HG02943 (cell line): ENCODE measurements at regions not wholly inside any gene's neighbourhood (a gene's known extent, or its start where the extent isn't known, plus 50 kb on each side); places are given as distances from the start of the nearest gene placed in this dataset.

ENCODE experiments used
- ATAC-seq: cut with Tn5 transposase; IDR thresholded peaks from one replicate; pipeline ENCODE4 v1.9.1; 2021; ENCODE audit warnings: mild to moderate bottlenecking, low read depth, moderate library complexity; ENCODE audit not compliant: unreplicated experiment

DNA sequence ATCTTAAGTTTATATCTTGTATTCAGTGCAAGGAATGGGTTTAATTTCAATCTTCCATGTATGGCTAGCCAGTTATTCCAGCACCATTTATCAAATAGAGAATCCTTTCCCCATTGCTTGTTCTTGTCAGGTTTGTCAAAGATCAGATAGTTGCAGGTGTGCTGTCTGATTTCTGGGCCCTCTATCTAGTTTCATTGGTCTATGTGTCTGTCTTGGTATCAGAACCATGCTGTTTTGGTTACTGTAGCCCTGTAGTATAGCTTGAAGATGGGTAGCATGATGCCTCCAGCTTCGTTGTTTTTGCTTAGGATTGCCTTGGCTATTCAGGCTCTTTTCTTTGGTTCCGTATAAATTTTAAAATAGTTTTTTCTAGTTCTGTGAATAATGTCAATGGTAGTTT lies 200.0 kb downstream of the MANEA start:
- no peak for ATAC-seq

- no peak for ATAC-seq
Measured at GRCh38 chr6:95780037-95780436, 202.7 kb downstream of the MANEA start.

DNA sequence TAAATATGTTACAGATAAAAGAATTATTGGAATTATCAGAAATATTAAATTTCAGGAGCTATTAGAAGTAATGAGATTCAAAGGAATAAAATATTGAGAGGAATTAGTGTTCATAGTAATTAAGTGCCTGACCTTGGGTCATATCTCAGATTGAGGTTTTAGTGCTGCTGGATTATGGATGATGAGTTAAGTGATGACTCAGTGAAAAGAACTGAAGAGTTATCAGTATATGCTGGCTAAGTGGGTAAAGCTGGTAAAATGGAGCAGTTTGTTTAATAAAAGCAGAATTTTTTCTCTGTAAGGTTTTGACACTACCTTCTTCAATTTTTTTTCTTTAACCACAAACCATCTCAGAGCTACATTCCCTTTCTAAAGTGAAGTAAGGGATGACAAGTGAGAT lies 206.7 kb downstream of the MANEA start:
- no peak for ATAC-seq

GRCh38 chr6:95784869-95785268 lies 207.5 kb downstream of the MANEA start:
- no peak for ATAC-seq

DNA sequence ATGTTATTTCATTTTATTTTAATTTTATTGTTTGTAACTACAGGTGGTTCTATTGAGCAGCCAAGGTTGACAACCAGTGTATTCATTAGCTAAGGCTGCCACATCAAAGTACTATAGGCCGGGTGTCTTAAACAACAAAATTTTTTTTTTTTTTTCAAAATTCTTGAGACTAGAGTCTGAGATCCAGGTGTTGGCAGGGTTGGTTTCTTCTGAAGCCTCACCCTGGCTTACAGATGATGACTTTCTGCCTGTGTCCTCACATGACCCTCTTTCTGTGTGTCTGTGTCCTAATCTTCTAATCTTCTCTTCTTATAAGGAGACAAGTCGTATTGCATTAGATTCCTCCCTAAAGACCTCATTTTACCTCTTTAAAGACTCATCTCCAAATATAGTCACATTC lies 208.4 kb downstream of the MANEA start:
- peak; percentile 55 for ATAC-seq

- ATAC-seq, result no peak
Measured at GRCh38 chr6:95786802-95787201, 209.5 kb downstream of the MANEA start.

GRCh38 chr6:95790787-95791186 lies 213.5 kb downstream of the MANEA start:
- no peak for ATAC-seq

- ATAC-seq, result no peak
Measured at GRCh38 chr6:95794749-95795148, 217.4 kb downstream of the MANEA start.

DNA sequence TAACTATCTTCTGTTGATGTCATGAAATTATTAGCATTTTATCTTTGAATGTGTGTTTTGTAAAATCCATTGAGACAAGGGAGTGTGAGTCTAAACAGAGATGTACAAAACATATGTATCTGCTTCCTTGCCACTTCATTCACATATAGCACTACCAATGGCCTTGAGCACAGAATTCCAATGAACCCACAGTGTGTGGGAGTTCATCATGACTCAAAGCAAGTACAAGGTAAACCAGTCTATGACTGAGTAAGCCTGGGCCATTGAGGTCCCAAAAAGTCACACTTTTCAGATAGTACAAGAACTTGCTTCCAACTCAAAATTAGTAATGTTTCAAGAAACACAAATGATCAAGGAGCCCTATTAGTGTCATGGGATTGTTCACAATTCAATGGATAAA lies 218.6 kb downstream of the MANEA start:
- no peak for ATAC-seq

GRCh38 chr6:95797054-95797453 lies 218.7 kb upstream of the FUT9 start:
- ATAC-seq, result no peak

DNA sequence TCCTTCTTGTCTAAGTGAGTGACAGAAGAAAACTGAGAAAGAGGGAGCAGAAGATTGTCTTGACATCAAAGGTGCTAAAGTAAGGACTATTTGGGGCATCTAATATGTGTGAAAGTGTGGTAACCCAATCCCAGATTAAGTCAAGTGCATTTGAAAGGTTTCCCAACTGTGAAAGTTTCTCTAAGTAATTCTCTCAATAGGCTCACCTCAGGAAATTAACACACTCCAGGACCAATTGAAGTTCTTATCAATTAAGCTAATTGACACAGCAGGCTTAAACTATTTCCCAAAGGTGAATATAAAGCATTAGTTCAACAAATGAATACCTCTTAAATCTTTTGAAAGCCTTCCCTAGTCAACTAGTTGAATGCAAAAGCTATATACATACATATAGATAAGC lies 212.8 kb upstream of the FUT9 start:
- no peak for ATAC-seq

DNA sequence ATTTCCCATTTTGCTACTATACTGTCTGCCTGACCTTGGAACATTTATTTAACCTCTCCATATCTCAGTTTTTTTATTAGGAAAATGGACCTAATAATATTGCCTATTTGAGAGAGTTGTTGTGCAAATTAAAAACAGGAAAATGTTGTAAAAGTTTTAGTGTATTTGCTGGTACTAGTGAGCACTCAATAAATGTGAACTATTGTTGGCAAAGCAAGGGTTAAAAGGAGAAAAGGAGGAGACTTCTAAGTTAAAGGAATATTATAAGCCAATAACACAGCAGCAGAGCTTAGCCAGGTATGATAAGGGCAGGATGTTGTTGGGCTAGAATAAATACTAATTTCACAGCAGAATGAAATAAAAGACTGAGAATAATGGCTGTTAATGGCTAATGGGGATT lies 211.9 kb upstream of the FUT9 start:
- no peak for ATAC-seq

- no peak for ATAC-seq
Measured at GRCh38 chr6:95804847-95805541, 210.8 kb upstream of the FUT9 start.

DNA sequence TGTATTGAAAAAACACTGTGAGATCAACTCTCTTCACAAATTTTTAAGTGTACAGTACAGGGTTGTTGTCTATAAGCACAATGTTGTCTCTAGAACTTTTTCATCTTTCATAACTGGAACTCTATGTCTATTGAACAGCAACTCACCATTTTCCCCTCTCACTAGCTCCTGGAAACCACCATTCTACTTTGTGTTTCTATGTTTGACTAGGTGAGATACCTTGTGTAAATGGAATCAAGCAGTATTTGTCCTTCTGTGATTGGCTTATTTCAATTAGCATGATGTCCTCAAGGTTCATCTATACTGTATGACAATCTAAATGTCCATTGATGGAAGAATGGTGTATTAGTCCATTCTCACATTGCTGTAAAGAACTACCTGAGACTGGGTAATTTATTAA lies 210.1 kb upstream of the FUT9 start:
- ATAC-seq, result no peak

DNA sequence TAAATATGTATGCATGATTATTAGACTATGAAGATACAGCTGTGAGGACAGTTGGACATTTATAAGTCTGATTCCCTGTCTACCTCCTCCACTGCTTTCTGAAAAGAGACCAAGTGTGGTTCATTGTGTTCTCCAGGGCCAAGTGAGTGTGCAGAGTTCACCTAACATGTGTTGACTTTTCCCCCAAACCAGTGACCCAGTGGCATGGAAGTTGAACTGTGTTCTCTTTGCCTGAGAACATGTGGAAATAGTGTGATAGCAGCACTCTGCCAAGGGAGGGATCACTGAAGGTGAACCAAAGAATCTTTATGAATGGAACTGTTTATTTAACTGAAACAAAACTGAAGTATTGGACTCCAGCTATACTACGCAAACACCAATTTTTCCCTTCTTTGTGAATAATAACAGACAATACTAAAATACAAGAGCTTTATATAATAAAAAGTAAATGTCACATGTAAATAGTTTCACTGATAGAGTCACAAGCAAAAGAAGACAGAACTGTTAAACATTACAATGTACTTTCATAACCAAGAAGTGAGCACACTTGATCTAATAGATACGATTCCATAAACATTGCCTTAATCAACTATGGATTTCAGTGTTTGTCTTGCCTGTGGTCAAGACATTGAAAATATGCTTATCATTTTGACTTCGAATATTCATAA lies 200.3 kb upstream of the FUT9 start:
- ATAC-seq, result no peak

DNA sequence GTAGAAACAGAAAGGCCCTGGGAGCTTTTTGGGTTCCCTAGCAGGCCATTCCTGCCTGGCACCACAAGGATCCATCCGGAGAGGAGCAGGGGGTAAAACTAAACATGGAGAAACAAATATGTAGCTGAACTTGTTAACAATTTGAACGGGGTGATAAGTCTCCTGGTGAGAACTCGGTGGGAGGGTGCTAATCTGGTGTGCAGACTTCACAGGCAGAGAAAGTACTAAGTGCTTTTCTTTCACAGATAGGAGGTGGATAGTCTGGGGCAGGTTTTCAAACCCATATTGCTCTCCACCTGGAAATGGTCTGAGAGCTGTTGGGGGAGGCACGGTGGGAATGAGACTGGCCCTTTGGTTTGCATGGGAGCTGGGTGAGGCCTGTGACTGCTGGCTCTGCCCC lies 196.3 kb upstream of the FUT9 start:
- ATAC-seq, result no peak

DNA sequence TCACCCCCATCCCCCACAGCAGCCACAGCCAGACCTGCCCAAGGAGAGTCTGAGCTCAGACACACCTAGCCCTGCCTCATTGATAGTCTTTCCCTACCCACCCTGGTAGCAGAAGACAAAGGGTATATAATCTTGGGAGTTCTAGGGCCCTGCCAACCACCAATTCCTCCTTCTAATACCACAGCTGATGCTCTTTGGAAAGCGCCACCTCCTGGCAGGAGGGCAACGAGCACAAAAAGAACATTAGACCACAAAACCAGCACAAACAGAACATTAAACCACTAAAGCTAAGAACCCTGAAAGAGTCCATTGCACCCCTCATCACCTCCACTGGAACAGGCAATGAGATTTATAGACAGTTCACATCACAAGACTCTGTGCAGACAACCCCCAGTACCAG lies 195.8 kb upstream of the FUT9 start:
- no peak for ATAC-seq

GRCh38 chr6:95830859-95831557 lies 184.8 kb upstream of the FUT9 start:
- no peak for ATAC-seq

DNA sequence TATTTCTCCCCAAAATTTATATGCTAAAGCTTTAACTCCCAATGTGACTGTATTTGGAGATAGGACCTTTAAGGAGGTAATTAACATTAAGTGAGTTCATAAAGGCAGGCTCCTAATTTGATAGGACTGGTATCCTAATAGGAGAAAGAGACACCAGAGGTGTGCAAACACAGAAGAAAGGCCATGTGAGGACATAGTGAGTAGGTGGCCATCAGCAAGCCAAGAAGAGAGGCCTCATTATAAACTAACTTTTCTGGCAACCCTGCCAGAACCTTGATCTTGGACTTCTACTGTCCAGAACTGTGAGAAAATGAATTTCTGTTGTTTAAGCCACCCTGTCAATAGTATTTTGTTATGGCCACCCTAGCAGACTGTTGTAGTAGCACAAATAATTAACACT lies 177.9 kb upstream of the FUT9 start:
- no peak for ATAC-seq

DNA sequence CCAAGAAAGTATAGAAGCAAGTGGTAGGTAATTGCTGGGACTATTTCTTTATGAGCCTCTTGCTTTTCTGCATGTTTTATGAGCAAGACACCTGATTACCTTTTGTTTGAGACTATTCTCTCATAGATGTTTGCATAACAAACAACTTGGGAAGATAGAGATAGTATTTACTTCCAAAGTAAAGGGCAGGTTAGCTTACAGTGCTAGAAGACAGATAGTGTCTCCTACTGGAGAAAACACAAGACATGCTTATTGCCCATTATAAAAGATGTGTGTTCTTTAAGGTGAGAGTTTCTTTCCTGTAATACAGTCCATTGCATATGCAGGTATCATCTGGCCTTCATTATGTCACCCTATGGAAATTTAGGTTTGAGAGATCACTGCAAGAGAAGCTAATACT lies 174.2 kb upstream of the FUT9 start:
- ATAC-seq, result no peak

GRCh38 chr6:95846652-95847051 lies 169.1 kb upstream of the FUT9 start:
- ATAC-seq, result no peak

DNA sequence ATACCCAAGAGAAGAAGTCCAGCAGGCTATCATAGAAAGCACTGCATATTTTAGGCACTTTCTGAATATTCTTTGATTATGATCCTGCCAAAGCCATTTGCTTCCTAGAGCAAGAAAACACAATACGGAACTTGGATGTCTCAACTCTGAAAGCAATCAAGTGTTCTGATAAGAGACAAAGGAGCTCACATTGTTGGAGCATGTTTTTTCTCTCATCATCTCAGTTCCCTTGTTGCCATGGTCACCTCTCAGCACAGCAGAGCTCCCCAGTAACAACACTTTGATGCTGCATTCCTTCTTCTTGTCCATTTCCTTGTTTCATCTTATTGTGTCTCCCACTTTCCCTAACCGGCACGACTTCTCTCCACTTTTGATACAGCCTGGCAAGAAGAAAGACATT lies 168.7 kb upstream of the FUT9 start:
- no peak for ATAC-seq
